ENCODE measurements at regions not wholly inside any gene's neighbourhood (a gene's known extent, or its start where the extent isn't known, plus 50 kb on each side); places are given as distances from the start of the nearest gene placed in this dataset.

GRCh38 chr1:201663491-201664113, 124.7 kb downstream of the NAV1 start:
- ChIA-PET POLR2A (no interaction called here), CTCF (interaction anchor here (0.6 to 2.5 kb wide), 6 partner anchors 8 to 472 kb away, joined by 3 to 8 read pairs (median 4); no protein-coding TSS in a partner anchor)
- Histone ChIP-seq H3K79me2 (ENCODE audit: insufficient read depth) (peaks cover 100% of the 10 kb centered on the region), H3K4me1 (ENCODE audit: control insufficient read depth in 1 of 2, insufficient read depth in 2 of 2, low read depth in 1 of 2, low read length in 1 of 2) (peaks cover 0 to 8% of the 10 kb centered on the region in 2 experiments; a peak in 1 of 4 replicates), H3K27me3 (ENCODE audit: insufficient read depth) (no peaks in the 10 kb centered on the region), H3F3A (replicated peaks; ENCODE audit: insufficient read depth) (no peaks in the 10 kb centered on the region), H3K9ac (no peak overlapping the region), H3K4me2 (no peak overlapping the region), H2AFZ (ENCODE audit: low read depth) (no peak overlapping the region), H3K9me2 (no peaks in the 10 kb centered on the region), H3K27ac (ENCODE audit: low read depth in 2 of 2, low read length in 1 of 2) (no peak overlapping the region), H3K4me3 (ENCODE audit: low read depth in 2 of 2, low read length in 1 of 2) (no peak overlapping the region), H4K20me1 (ENCODE audit: insufficient read depth) (peaks cover 100% of the 10 kb centered on the region), H3K9me3 (no peaks in the 10 kb centered on the region), H3K36me3 (replicated peaks in 1 of 2; ENCODE audit: control insufficient read depth in 1 of 2, insufficient read depth in 2 of 2, low read length in 1 of 2) (peaks cover 22 to 26% of the 10 kb centered on the region in 2 experiments)
- 87% methylated on average over 5 of the region's 5 CpGs for WGBS (ENCODE audit: low lambda C conversion rate)
- no peak for DNase-seq
- no peak for TF ChIP-seq TAF1 (IDR thresholded peaks at IDR 0.05; ENCODE audit: borderline replicate concordance, low read depth, low read length)
- no peak for TF ChIP-seq SMC3 (IDR thresholded peaks at IDR 0.05; ENCODE audit: low read depth, low read length)
- TF ChIP-seq USF1 (IDR thresholded peaks at IDR 0.05; ENCODE audit: borderline replicate concordance, low read depth) = no peak
- TF ChIP-seq RAD21 (IDR thresholded peaks at IDR 0.05; ENCODE audit: low read length) = no peak
- TF ChIP-seq TEAD4 (IDR thresholded peaks at IDR 0.05; ENCODE audit: borderline replicate concordance, insufficient read depth) = no peak
- TF ChIP-seq RCOR1 (IDR thresholded peaks at IDR 0.05; ENCODE audit: low read length) = no peak
- TF ChIP-seq IRF3 (IDR thresholded peaks at IDR 0.05; ENCODE audit: low read depth, low read length) = no peak
- TF ChIP-seq EZH2phosphoT487 (IDR thresholded peaks at IDR 0.05; ENCODE audit: borderline replicate concordance, low read depth) = no peak
- TF ChIP-seq FOXM1 (IDR thresholded peaks at IDR 0.05; ENCODE audit: low read depth) = no peak
- TF ChIP-seq NRF1 (IDR thresholded peaks at IDR 0.05; ENCODE audit: low read depth, low read length) = no peak
- TF ChIP-seq REST (IDR thresholded peaks at IDR 0.05; ENCODE audit: low read depth, low read length) = no peak
- no peak for TF ChIP-seq TCF12 (IDR thresholded peaks at IDR 0.05)
